Ishikawa (cell line): ENCODE measurements at regions not wholly inside any gene's neighbourhood (a gene's known extent, or its start where the extent isn't known, plus 50 kb on each side); places are given as distances from the start of the nearest gene placed in this dataset.

ENCODE experiments used
- EP300 ChIP-seq: IDR thresholded peaks from 2 replicates; pipeline ENCODE4 v1.6.1; 2012; ENCODE audit warnings: borderline replicate concordance
- TCF12 ChIP-seq: IDR thresholded peaks from 2 replicates; pipeline ENCODE4 v1.6.1; 2012; ENCODE audit warnings: low read depth
- TEAD4 ChIP-seq: IDR thresholded peaks from 2 replicates; pipeline ENCODE4 v1.6.1; 2012
- YY1 ChIP-seq: IDR thresholded peaks from 2 replicates; pipeline ENCODE4 v1.6.1; 2012; ENCODE audit warnings: low read depth
- TF ChIP-seq, protein P1 (sequence below): IDR thresholded peaks from 2 replicates; pipeline ENCODE4 v1.6.1; 2012

DNA sequence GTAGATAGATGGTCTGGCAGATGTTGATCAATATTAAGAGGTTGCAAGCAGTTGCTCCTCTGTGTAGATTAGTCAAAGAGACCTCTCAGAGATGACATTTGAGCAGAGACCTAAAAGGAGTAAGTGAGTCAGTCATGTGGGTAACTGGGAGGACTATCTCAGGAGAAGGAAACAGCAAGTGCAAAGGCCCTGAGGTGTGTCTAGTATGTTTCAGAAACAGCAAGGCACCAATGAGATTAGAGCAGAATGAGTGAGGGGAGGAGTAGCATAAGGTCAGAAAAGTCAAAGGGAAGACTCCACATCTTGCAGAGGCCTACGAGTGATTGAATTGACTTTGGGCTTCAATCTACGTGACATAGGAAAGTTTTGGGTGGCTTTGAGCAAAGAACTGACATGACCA is 89.8 kb upstream of the COL1A2 start:
- TF ChIP-seq EP300 (no peak), TCF12 (no peak), YY1 (no peak), TEAD4 (no peak)
- TF ChIP-seq, protein P1, sequence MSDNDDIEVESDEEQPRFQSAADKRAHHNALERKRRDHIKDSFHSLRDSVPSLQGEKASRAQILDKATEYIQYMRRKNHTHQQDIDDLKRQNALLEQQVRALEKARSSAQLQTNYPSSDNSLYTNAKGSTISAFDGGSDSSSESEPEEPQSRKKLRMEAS, result no peak
